ENCODE measurements at regions not wholly inside any gene's neighbourhood (a gene's known extent, or its start where the extent isn't known, plus 50 kb on each side); places are given as distances from the start of the nearest gene placed in this dataset.

- TF ChIP-seq CTCF (IDR thresholded peaks at IDR 0.05) = no peak
- no peak overlapping the region for H3K27ac Mint-ChIP-seq
Observed at GRCh38 chr13:72204291-72204690, 337.3 kb upstream of the DACH1 start.

GRCh38 chr13:72201726-72202125 lies 334.7 kb upstream of the DACH1 start:
- intact Hi-C loops (cut with DNase I, micrococcal nuclease) = no loop called here
- DNase-seq (no peak), ATAC-seq (ENCODE audit: poor library complexity) (no peak)
- Mint-ChIP-seq H3K4me3 (no peak overlapping the region), H3K36me3 (ENCODE audit: low read depth) (no peaks in the 10 kb centered on the region), H3K27ac (no peak overlapping the region), H3K9me3 (peaks cover 3% of the 10 kb centered on the region), H3K4me1 (ENCODE audit: low read depth) (no peaks in the 10 kb centered on the region), H3K27me3 (no peaks in the 10 kb centered on the region)
- no peaks in the 10 kb centered on the region for H3K4me1 ChIP-seq (ENCODE audit: insufficient read depth, low read length)
- H3K4me3 ChIP-seq (ENCODE audit: low read length) = no peak overlapping the region
- CTCF ChIA-PET = no interaction called here
- no peak for TF ChIP-seq CTCF (IDR thresholded peaks at IDR 0.05)
- POLR2A ChIA-PET = no interaction called here
- H3K27ac ChIP-seq (ENCODE audit: low read depth in 1 of 2, low read length in 2 of 2) = no peak overlapping the region
- H3K36me3 ChIP-seq (ENCODE audit: insufficient read depth, low read length) = no peaks in the 10 kb centered on the region
- no peaks in the 10 kb centered on the region for H3K9me3 ChIP-seq (ENCODE audit: control insufficient read depth in 1 of 2, insufficient read depth in 1 of 2, low read length in 2 of 2)
- no peaks in the 10 kb centered on the region for H3K27me3 ChIP-seq (ENCODE audit: control insufficient read depth in 1 of 2, insufficient read depth in 2 of 2, low read length in 2 of 2)

More at GRCh38 chr13:72204291-72204690, 337.3 kb upstream of the DACH1 start:
- H3K36me3 ChIP-seq (ENCODE audit: insufficient read depth, low read length) = no peaks in the 10 kb centered on the region
- no peak overlapping the region for H3K27ac ChIP-seq (ENCODE audit: low read depth in 1 of 2, low read length in 2 of 2)
- H3K4me1 Mint-ChIP-seq (ENCODE audit: low read depth) = no peaks in the 10 kb centered on the region
- ChIA-PET CTCF (no interaction called here), POLR2A (no interaction called here)
- no peaks in the 10 kb centered on the region for H3K27me3 Mint-ChIP-seq
- H3K27me3 ChIP-seq (ENCODE audit: control insufficient read depth in 1 of 2, insufficient read depth in 2 of 2, low read length in 2 of 2) = no peaks in the 10 kb centered on the region
- no peaks in the 10 kb centered on the region for H3K9me3 ChIP-seq (ENCODE audit: control insufficient read depth in 1 of 2, insufficient read depth in 1 of 2, low read length in 2 of 2)
- no peaks in the 10 kb centered on the region for H3K9me3 Mint-ChIP-seq
- no peaks in the 10 kb centered on the region for H3K36me3 Mint-ChIP-seq (ENCODE audit: low read depth)
- DNase-seq (no peak), ATAC-seq (ENCODE audit: poor library complexity) (no peak)
- no peaks in the 10 kb centered on the region for H3K4me1 ChIP-seq (ENCODE audit: insufficient read depth, low read length)
- intact Hi-C loops (cut with DNase I, micrococcal nuclease) = no loop called here
- no peak overlapping the region for H3K4me3 ChIP-seq (ENCODE audit: low read length)
- no peak overlapping the region for H3K4me3 Mint-ChIP-seq

- Mint-ChIP-seq H3K27me3 (no peaks in the 10 kb centered on the region), H3K36me3 (ENCODE audit: low read depth) (no peaks in the 10 kb centered on the region), H3K4me3 (no peak overlapping the region), H3K9me3 (peaks cover 3% of the 10 kb centered on the region), H3K4me1 (ENCODE audit: low read depth) (no peaks in the 10 kb centered on the region), H3K27ac (no peak overlapping the region)
- Histone ChIP-seq H3K36me3 (ENCODE audit: insufficient read depth, low read length) (no peaks in the 10 kb centered on the region), H3K27me3 (ENCODE audit: control insufficient read depth in 1 of 2, insufficient read depth in 2 of 2, low read length in 2 of 2) (no peaks in the 10 kb centered on the region), H3K9me3 (ENCODE audit: control insufficient read depth in 1 of 2, insufficient read depth in 1 of 2, low read length in 2 of 2) (no peaks in the 10 kb centered on the region), H3K27ac (ENCODE audit: low read depth in 1 of 2, low read length in 2 of 2) (no peak overlapping the region), H3K4me3 (ENCODE audit: low read length) (no peak overlapping the region), H3K4me1 (ENCODE audit: insufficient read depth, low read length) (no peaks in the 10 kb centered on the region)
- ChIA-PET CTCF (no interaction called here), POLR2A (no interaction called here)
- DNase-seq (no peak), ATAC-seq (ENCODE audit: poor library complexity) (no peak)
- no peak for TF ChIP-seq CTCF (IDR thresholded peaks at IDR 0.05)
- intact Hi-C loops (cut with DNase I, micrococcal nuclease) = no loop called here
Observed at GRCh38 chr13:72199640-72200039, 332.6 kb upstream of the DACH1 start.
